ENCODE measurements at regions not wholly inside any gene's neighbourhood (a gene's known extent, or its start where the extent isn't known, plus 50 kb on each side); places are given as distances from the start of the nearest gene placed in this dataset.
A peak's percentile ranks its signal among the peaks of the same experiment; 100 is the strongest.

- no peak overlapping the region for H3K9ac ChIP-seq (ENCODE audit: insufficient read length, low read depth)
- H3K4me3 ChIP-seq (ENCODE audit: insufficient read length, low read depth), result no peak overlapping the region
- no peaks in the 10 kb centered on the region for H3K9me3 ChIP-seq (ENCODE audit: insufficient read depth, low read length)
- no peaks in the 10 kb centered on the region for H3K27me3 ChIP-seq (ENCODE audit: insufficient read depth, insufficient read length)
- DNase-seq (ENCODE audit: low read depth, low spot score), result no peak
- TF ChIP-seq ZNF274 (IDR thresholded peaks at IDR 0.05; ENCODE audit: low read depth, low read length), result no peak
- H3K36me3 ChIP-seq (ENCODE audit: insufficient read depth, insufficient read length, low read length), result no peaks in the 10 kb centered on the region
- no peaks in the 10 kb centered on the region for H3K4me1 ChIP-seq (ENCODE audit: insufficient read depth, insufficient read length)
Observed at GRCh38 chr9:73844135-73844534, 653.0 kb upstream of the RORB start.

GRCh38 chr9:73845539-73845938 lies 651.6 kb upstream of the RORB start:
- Histone ChIP-seq H3K9ac (ENCODE audit: insufficient read length, low read depth) (no peak overlapping the region), H3K27me3 (ENCODE audit: insufficient read depth, insufficient read length) (no peaks in the 10 kb centered on the region), H3K9me3 (ENCODE audit: insufficient read depth, low read length) (no peaks in the 10 kb centered on the region), H3K4me3 (ENCODE audit: insufficient read length, low read depth) (no peak overlapping the region), H3K36me3 (ENCODE audit: insufficient read depth, insufficient read length, low read length) (no peaks in the 10 kb centered on the region), H3K4me1 (ENCODE audit: insufficient read depth, insufficient read length) (no peaks in the 10 kb centered on the region)
- no peak for DNase-seq (ENCODE audit: low read depth, low spot score)
- TF ChIP-seq SUZ12 (IDR thresholded peaks at IDR 0.05; ENCODE audit: extremely low read depth, insufficient read depth, insufficient read length), result no peak
- no peak for TF ChIP-seq ZNF274 (IDR thresholded peaks at IDR 0.05; ENCODE audit: low read depth, low read length)
- TF ChIP-seq YY1 (IDR thresholded peaks at IDR 0.05; ENCODE audit: insufficient read depth, insufficient read length), result no peak

GRCh38 chr9:73845954-73846690 lies 651.0 kb upstream of the RORB start:
- H3K9me3 ChIP-seq (ENCODE audit: insufficient read depth, low read length), result no peaks in the 10 kb centered on the region
- H3K36me3 ChIP-seq (ENCODE audit: insufficient read depth, insufficient read length, low read length), result no peaks in the 10 kb centered on the region
- H3K27me3 ChIP-seq (ENCODE audit: insufficient read depth, insufficient read length), result no peaks in the 10 kb centered on the region
- H3K9ac ChIP-seq (ENCODE audit: insufficient read length, low read depth), result no peak overlapping the region
- TF ChIP-seq ZNF274 (IDR thresholded peaks at IDR 0.05; ENCODE audit: low read depth, low read length), result no peak
- no peaks in the 10 kb centered on the region for H3K4me1 ChIP-seq (ENCODE audit: insufficient read depth, insufficient read length)
- no peak overlapping the region for H3K4me3 ChIP-seq (ENCODE audit: insufficient read length, low read depth)
- peak; percentile 13 for DNase-seq (ENCODE audit: low read depth, low spot score)

GRCh38 chr9:73847536-73847935 lies 649.6 kb upstream of the RORB start:
- peak; percentile 18 for DNase-seq (ENCODE audit: low read depth, low spot score)
- Histone ChIP-seq H3K4me3 (ENCODE audit: insufficient read length, low read depth) (no peak overlapping the region), H3K4me1 (ENCODE audit: insufficient read depth, insufficient read length) (no peaks in the 10 kb centered on the region), H3K9ac (ENCODE audit: insufficient read length, low read depth) (no peak overlapping the region), H3K9me3 (ENCODE audit: insufficient read depth, low read length) (no peaks in the 10 kb centered on the region), H3K36me3 (ENCODE audit: insufficient read depth, insufficient read length, low read length) (no peaks in the 10 kb centered on the region), H3K27me3 (ENCODE audit: insufficient read depth, insufficient read length) (no peaks in the 10 kb centered on the region)
- TF ChIP-seq ZNF274 (IDR thresholded peaks at IDR 0.05; ENCODE audit: low read depth, low read length) (no peak), YY1 (IDR thresholded peaks at IDR 0.05; ENCODE audit: insufficient read depth, insufficient read length) (no peak), SUZ12 (IDR thresholded peaks at IDR 0.05; ENCODE audit: extremely low read depth, insufficient read depth, insufficient read length) (no peak)

GRCh38 chr9:73853549-73853948 lies 643.6 kb upstream of the RORB start:
- Histone ChIP-seq H3K36me3 (ENCODE audit: insufficient read depth, insufficient read length, low read length) (no peaks in the 10 kb centered on the region), H3K9ac (ENCODE audit: insufficient read length, low read depth) (no peak overlapping the region), H3K4me1 (ENCODE audit: insufficient read depth, insufficient read length) (no peaks in the 10 kb centered on the region), H3K4me3 (ENCODE audit: insufficient read length, low read depth) (no peak overlapping the region), H3K9me3 (ENCODE audit: insufficient read depth, low read length) (no peaks in the 10 kb centered on the region), H3K27me3 (ENCODE audit: insufficient read depth, insufficient read length) (no peaks in the 10 kb centered on the region)
- DNase-seq (ENCODE audit: low read depth, low spot score), result no peak
- TF ChIP-seq YY1 (IDR thresholded peaks at IDR 0.05; ENCODE audit: insufficient read depth, insufficient read length), result no peak
- TF ChIP-seq ZNF274 (IDR thresholded peaks at IDR 0.05; ENCODE audit: low read depth, low read length), result no peak
- TF ChIP-seq SUZ12 (IDR thresholded peaks at IDR 0.05; ENCODE audit: extremely low read depth, insufficient read depth, insufficient read length), result no peak

- DNase-seq (ENCODE audit: low read depth, low spot score), result no peak
- no peaks in the 10 kb centered on the region for H3K4me1 ChIP-seq (ENCODE audit: insufficient read depth, insufficient read length)
- no peak overlapping the region for H3K4me3 ChIP-seq (ENCODE audit: insufficient read length, low read depth)
- H3K9me3 ChIP-seq (ENCODE audit: insufficient read depth, low read length), result no peaks in the 10 kb centered on the region
- TF ChIP-seq YY1 (IDR thresholded peaks at IDR 0.05; ENCODE audit: insufficient read depth, insufficient read length), result no peak
- TF ChIP-seq SUZ12 (IDR thresholded peaks at IDR 0.05; ENCODE audit: extremely low read depth, insufficient read depth, insufficient read length), result no peak
- no peak for TF ChIP-seq ZNF274 (IDR thresholded peaks at IDR 0.05; ENCODE audit: low read depth, low read length)
- no peaks in the 10 kb centered on the region for H3K27me3 ChIP-seq (ENCODE audit: insufficient read depth, insufficient read length)
- H3K9ac ChIP-seq (ENCODE audit: insufficient read length, low read depth), result no peak overlapping the region
- no peaks in the 10 kb centered on the region for H3K36me3 ChIP-seq (ENCODE audit: insufficient read depth, insufficient read length, low read length)
Observed at GRCh38 chr9:73855206-73855605, 641.9 kb upstream of the RORB start.

GRCh38 chr9:73863924-73864323 lies 633.2 kb upstream of the RORB start:
- Histone ChIP-seq H3K36me3 (ENCODE audit: insufficient read depth, insufficient read length, low read length) (no peaks in the 10 kb centered on the region), H3K9ac (ENCODE audit: insufficient read length, low read depth) (no peak overlapping the region), H3K4me3 (ENCODE audit: insufficient read length, low read depth) (no peak overlapping the region), H3K4me1 (ENCODE audit: insufficient read depth, insufficient read length) (no peaks in the 10 kb centered on the region), H3K9me3 (ENCODE audit: insufficient read depth, low read length) (no peaks in the 10 kb centered on the region), H3K27me3 (ENCODE audit: insufficient read depth, insufficient read length) (no peaks in the 10 kb centered on the region)
- no peak for DNase-seq (ENCODE audit: low read depth, low spot score)
- TF ChIP-seq SUZ12 (IDR thresholded peaks at IDR 0.05; ENCODE audit: extremely low read depth, insufficient read depth, insufficient read length) (no peak), YY1 (IDR thresholded peaks at IDR 0.05; ENCODE audit: insufficient read depth, insufficient read length) (no peak), ZNF274 (IDR thresholded peaks at IDR 0.05; ENCODE audit: low read depth, low read length) (no peak)
